ENCODE measurements at regions not wholly inside any gene's neighbourhood (a gene's known extent, or its start where the extent isn't known, plus 50 kb on each side); places are given as distances from the start of the nearest gene placed in this dataset.

GRCh38 chr10:31660300-31660699 lies 268.3 kb downstream of the ARHGAP12 start:
- Histone ChIP-seq H3K27ac (ENCODE audit: low read length) (no peak overlapping the region), H3K9me3 (ENCODE audit: insufficient read depth, low read length, severe bottlenecking) (no peaks in the 10 kb centered on the region), H3K4me2 (ENCODE audit: insufficient read depth, low read length) (no peak overlapping the region), H2AFZ (ENCODE audit: low read depth, low read length) (no peak overlapping the region; the same call in 1 of the 2 replicates), H3K9ac (ENCODE audit: low read depth, low read length) (no peak overlapping the region), H3K4me1 (ENCODE audit: insufficient read depth, low read length) (no peaks in the 10 kb centered on the region), H3K36me3 (ENCODE audit: insufficient read depth, low read length) (no peaks in the 10 kb centered on the region), H3K27me3 (ENCODE audit: insufficient read depth, low read length, poor library complexity) (no peaks in the 10 kb centered on the region), H3K4me3 (ENCODE audit: low read depth in 1 of 2, low read length in 2 of 2) (no peak overlapping the region), H4K20me1 (ENCODE audit: insufficient read depth, low read length) (no peaks in the 10 kb centered on the region), H3K79me2 (ENCODE audit: insufficient read depth, low read length) (no peaks in the 10 kb centered on the region)
- TF ChIP-seq CTCF (IDR thresholded peaks at IDR 0.05; ENCODE audit: borderline replicate concordance, extremely low read depth, low read length, poor library complexity, severe bottlenecking) (no peak), EZH2 (IDR thresholded peaks at IDR 0.05; ENCODE audit: borderline replicate concordance, low read depth, low read length, severe bottlenecking) (no peak)
- no peak for ATAC-seq (ENCODE audit: insufficient read depth, low read depth)
- DNase-seq: no peak

- Histone ChIP-seq H3K27ac (ENCODE audit: low read length) (no peak overlapping the region), H3K4me2 (ENCODE audit: insufficient read depth, low read length) (no peak overlapping the region), H3K9me3 (ENCODE audit: insufficient read depth, low read length, severe bottlenecking) (no peaks in the 10 kb centered on the region), H3K9ac (ENCODE audit: low read depth, low read length) (no peak overlapping the region), H2AFZ (ENCODE audit: low read depth, low read length) (no peak overlapping the region), H3K79me2 (ENCODE audit: insufficient read depth, low read length) (no peaks in the 10 kb centered on the region), H4K20me1 (ENCODE audit: insufficient read depth, low read length) (no peaks in the 10 kb centered on the region), H3K4me1 (ENCODE audit: insufficient read depth, low read length) (no peaks in the 10 kb centered on the region), H3K4me3 (ENCODE audit: low read depth in 1 of 2, low read length in 2 of 2) (no peak overlapping the region), H3K27me3 (ENCODE audit: insufficient read depth, low read length, poor library complexity) (no peaks in the 10 kb centered on the region), H3K36me3 (ENCODE audit: insufficient read depth, low read length) (no peaks in the 10 kb centered on the region)
- ATAC-seq (ENCODE audit: insufficient read depth, low read depth) (no peak), DNase-seq (no peak)
- TF ChIP-seq EZH2 (IDR thresholded peaks at IDR 0.05; ENCODE audit: borderline replicate concordance, low read depth, low read length, severe bottlenecking) (no peak), CTCF (IDR thresholded peaks at IDR 0.05; ENCODE audit: borderline replicate concordance, extremely low read depth, low read length, poor library complexity, severe bottlenecking) (no peak)
These were observed 269.0 kb downstream of the ARHGAP12 start for GRCh38 chr10:31659665-31660064.

GRCh38 chr10:31657434-31657872 lies 271.2 kb downstream of the ARHGAP12 start:
- Histone ChIP-seq H4K20me1 (ENCODE audit: insufficient read depth, low read length) (no peaks in the 10 kb centered on the region), H3K4me2 (ENCODE audit: insufficient read depth, low read length) (no peak overlapping the region), H3K9ac (ENCODE audit: low read depth, low read length) (no peak overlapping the region), H3K4me1 (ENCODE audit: insufficient read depth, low read length) (no peaks in the 10 kb centered on the region), H3K27ac (ENCODE audit: low read length) (no peak overlapping the region), H3K4me3 (ENCODE audit: low read depth in 1 of 2, low read length in 2 of 2) (no peak overlapping the region), H3K79me2 (ENCODE audit: insufficient read depth, low read length) (no peaks in the 10 kb centered on the region), H3K27me3 (ENCODE audit: insufficient read depth, low read length, poor library complexity) (no peaks in the 10 kb centered on the region), H3K36me3 (ENCODE audit: insufficient read depth, low read length) (no peaks in the 10 kb centered on the region), H3K9me3 (ENCODE audit: insufficient read depth, low read length, severe bottlenecking) (no peaks in the 10 kb centered on the region), H2AFZ (ENCODE audit: low read depth, low read length) (no peak overlapping the region)
- ATAC-seq (ENCODE audit: insufficient read depth, low read depth) (no peak), DNase-seq (no peak)
- TF ChIP-seq EZH2 (IDR thresholded peaks at IDR 0.05; ENCODE audit: borderline replicate concordance, low read depth, low read length, severe bottlenecking) (no peak), CTCF (IDR thresholded peaks at IDR 0.05; ENCODE audit: borderline replicate concordance, extremely low read depth, low read length, poor library complexity, severe bottlenecking) (no peak)
